ENCODE measurements at regions not wholly inside any gene's neighbourhood (a gene's known extent, or its start where the extent isn't known, plus 50 kb on each side); places are given as distances from the start of the nearest gene placed in this dataset.

GRCh38 chr2:152240559-152241231 is 65.1 kb upstream of the STAM2 start:
- H3K9me3 ChIP-seq = no peaks in the 10 kb centered on the region
- no peak overlapping the region for H3K4me3 ChIP-seq
- TF ChIP-seq, protein P1, sequence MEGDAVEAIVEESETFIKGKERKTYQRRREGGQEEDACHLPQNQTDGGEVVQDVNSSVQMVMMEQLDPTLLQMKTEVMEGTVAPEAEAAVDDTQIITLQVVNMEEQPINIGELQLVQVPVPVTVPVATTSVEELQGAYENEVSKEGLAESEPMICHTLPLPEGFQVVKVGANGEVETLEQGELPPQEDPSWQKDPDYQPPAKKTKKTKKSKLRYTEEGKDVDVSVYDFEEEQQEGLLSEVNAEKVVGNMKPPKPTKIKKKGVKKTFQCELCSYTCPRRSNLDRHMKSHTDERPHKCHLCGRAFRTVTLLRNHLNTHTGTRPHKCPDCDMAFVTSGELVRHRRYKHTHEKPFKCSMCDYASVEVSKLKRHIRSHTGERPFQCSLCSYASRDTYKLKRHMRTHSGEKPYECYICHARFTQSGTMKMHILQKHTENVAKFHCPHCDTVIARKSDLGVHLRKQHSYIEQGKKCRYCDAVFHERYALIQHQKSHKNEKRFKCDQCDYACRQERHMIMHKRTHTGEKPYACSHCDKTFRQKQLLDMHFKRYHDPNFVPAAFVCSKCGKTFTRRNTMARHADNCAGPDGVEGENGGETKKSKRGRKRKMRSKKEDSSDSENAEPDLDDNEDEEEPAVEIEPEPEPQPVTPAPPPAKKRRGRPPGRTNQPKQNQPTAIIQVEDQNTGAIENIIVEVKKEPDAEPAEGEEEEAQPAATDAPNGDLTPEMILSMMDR (IDR thresholded peaks at IDR 0.05) = no peak
- no peak for TF ChIP-seq POLR2AphosphoS5 (IDR thresholded peaks at IDR 0.05; ENCODE audit: insufficient read depth in 1 of 2, low read depth in 1 of 2)
- TF ChIP-seq POLR2A (IDR thresholded peaks at IDR 0.05) = no peak
- no peaks in the 10 kb centered on the region for H3K4me1 ChIP-seq
- no peak for DNase-seq (ENCODE audit: extremely low spot score in 2 of 2)
- H3K36me3 ChIP-seq = no peaks in the 10 kb centered on the region
- intact Hi-C loops (cut with DNase I) = no loop called here
- no peaks in the 10 kb centered on the region for H3K27me3 ChIP-seq
- H3K27ac ChIP-seq = no peak overlapping the region

DNA sequence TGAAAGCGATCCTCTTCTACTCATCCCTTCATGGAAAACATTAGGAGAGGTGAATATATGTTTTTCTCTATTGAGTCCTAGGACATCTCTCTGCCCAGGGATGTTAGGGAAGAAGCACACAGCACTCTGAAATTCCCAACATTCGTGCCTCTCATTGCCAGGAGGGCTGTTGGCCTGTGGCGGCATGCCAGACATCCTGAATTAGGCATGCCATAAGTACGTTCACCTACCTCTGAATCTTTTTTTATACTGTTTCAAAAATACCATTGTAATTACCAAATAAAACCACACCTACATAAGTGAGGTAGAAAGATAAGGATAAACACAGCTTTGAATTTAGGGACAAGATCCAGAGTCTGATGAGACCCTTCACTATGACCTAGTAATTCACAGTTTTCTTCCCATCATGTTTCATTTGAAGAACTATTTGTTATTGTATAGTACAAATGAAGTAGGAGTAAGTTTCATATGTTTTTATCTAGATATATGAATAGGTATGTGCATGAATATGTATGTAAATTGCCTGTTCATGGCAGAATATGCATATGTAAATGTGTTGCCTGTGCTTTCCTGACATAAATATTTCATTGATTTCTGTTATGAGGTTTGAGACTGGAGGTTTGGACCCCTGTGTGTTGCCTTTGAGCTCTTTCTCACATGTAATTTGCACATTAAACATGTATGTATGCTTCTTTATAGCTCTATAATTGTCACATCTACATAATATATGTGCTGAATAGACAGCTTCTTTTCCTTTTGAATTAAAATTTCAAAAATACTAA is 66.6 kb upstream of the STAM2 start:
- DNase-seq (ENCODE audit: extremely low spot score in 2 of 2) = no peak
- Histone ChIP-seq H3K9me3 (no peaks in the 10 kb centered on the region), H3K27me3 (no peaks in the 10 kb centered on the region), H3K4me3 (no peak overlapping the region), H3K36me3 (no peaks in the 10 kb centered on the region), H3K4me1 (no peaks in the 10 kb centered on the region), H3K27ac (no peak overlapping the region)
- no peak for TF ChIP-seq POLR2A (IDR thresholded peaks at IDR 0.05)
- no peak for TF ChIP-seq POLR2AphosphoS5 (IDR thresholded peaks at IDR 0.05; ENCODE audit: insufficient read depth in 1 of 2, low read depth in 1 of 2)
- intact Hi-C loops (cut with DNase I) = no loop called here

- intact Hi-C loops (cut with DNase I) = no loop called here
- TF ChIP-seq POLR2AphosphoS5 (IDR thresholded peaks at IDR 0.05; ENCODE audit: insufficient read depth in 1 of 2, low read depth in 1 of 2) = no peak
- TF ChIP-seq, protein P1 (IDR thresholded peaks at IDR 0.05) = no peak
- DNase-seq (ENCODE audit: extremely low spot score in 2 of 2) = no peak
Observed at GRCh38 chr2:152242787-152243472, 67.4 kb upstream of the STAM2 start.

GRCh38 chr2:152243761-152244640 is 68.4 kb upstream of the STAM2 start:
- no peaks in the 10 kb centered on the region for H3K36me3 ChIP-seq
- intact Hi-C loops (cut with DNase I) = no loop called here
- DNase-seq (ENCODE audit: extremely low spot score in 2 of 2) = no peak
- no peaks in the 10 kb centered on the region for H3K4me1 ChIP-seq
- TF ChIP-seq POLR2AphosphoS5 (IDR thresholded peaks at IDR 0.05; ENCODE audit: insufficient read depth in 1 of 2, low read depth in 1 of 2) (no peak), POLR2A (IDR thresholded peaks at IDR 0.05) (no peak)
- no peak overlapping the region for H3K4me3 ChIP-seq
- no peaks in the 10 kb centered on the region for H3K9me3 ChIP-seq
- no peaks in the 10 kb centered on the region for H3K27me3 ChIP-seq
- H3K27ac ChIP-seq = no peak overlapping the region

More at GRCh38 chr2:152242787-152243472, 67.4 kb upstream of the STAM2 start:
- Histone ChIP-seq H3K4me3 (no peak overlapping the region), H3K27me3 (no peaks in the 10 kb centered on the region), H3K4me1 (no peaks in the 10 kb centered on the region), H3K36me3 (no peaks in the 10 kb centered on the region), H3K27ac (no peak overlapping the region), H3K9me3 (no peaks in the 10 kb centered on the region)

GRCh38 chr2:152245653-152246052 is 70.1 kb upstream of the STAM2 start:
- Histone ChIP-seq H3K4me1 (no peaks in the 10 kb centered on the region), H3K4me3 (no peak overlapping the region), H3K27ac (no peak overlapping the region), H3K27me3 (no peaks in the 10 kb centered on the region), H3K36me3 (no peaks in the 10 kb centered on the region), H3K9me3 (no peaks in the 10 kb centered on the region)
- no peak for DNase-seq (ENCODE audit: extremely low spot score in 2 of 2)
- intact Hi-C loops (cut with DNase I) = no loop called here
- TF ChIP-seq, protein P1 (IDR thresholded peaks at IDR 0.05) = no peak
- no peak for TF ChIP-seq POLR2A (IDR thresholded peaks at IDR 0.05)
- no peak for TF ChIP-seq POLR2AphosphoS5 (IDR thresholded peaks at IDR 0.05; ENCODE audit: insufficient read depth in 1 of 2, low read depth in 1 of 2)
